Testis (tissue), 2 donors: ENCODE measurements at regions not wholly inside any gene's neighbourhood (a gene's known extent, or its start where the extent isn't known, plus 50 kb on each side); places are given as distances from the start of the nearest gene placed in this dataset.

Experiments used
- POLR2A ChIP-seq: fragments of 450-650 bp; IDR thresholded peaks from one replicate; pipeline ENCODE4 v1.6.1; 2017; ENCODE audit warnings: antibody characterized with exemption, mild to moderate bottlenecking, moderate library complexity
- TF ChIP-seq, protein P1 (sequence below), 3 experiments: fragments of 450-650 bp in 2 of 3; fragments of 200-600 bp in 1 of 3; sonication (generic) in 1 of 3; IDR thresholded peaks; one replicate each; pipeline ENCODE4 v1.5.1; 2016 to 2019; ENCODE audit warnings: antibody characterized with exemption in 3 of 3, mild to moderate bottlenecking in 2 of 3, moderate library complexity in 1 of 3

- TF ChIP-seq, protein P1, sequence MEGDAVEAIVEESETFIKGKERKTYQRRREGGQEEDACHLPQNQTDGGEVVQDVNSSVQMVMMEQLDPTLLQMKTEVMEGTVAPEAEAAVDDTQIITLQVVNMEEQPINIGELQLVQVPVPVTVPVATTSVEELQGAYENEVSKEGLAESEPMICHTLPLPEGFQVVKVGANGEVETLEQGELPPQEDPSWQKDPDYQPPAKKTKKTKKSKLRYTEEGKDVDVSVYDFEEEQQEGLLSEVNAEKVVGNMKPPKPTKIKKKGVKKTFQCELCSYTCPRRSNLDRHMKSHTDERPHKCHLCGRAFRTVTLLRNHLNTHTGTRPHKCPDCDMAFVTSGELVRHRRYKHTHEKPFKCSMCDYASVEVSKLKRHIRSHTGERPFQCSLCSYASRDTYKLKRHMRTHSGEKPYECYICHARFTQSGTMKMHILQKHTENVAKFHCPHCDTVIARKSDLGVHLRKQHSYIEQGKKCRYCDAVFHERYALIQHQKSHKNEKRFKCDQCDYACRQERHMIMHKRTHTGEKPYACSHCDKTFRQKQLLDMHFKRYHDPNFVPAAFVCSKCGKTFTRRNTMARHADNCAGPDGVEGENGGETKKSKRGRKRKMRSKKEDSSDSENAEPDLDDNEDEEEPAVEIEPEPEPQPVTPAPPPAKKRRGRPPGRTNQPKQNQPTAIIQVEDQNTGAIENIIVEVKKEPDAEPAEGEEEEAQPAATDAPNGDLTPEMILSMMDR (IDR thresholded peaks at IDR 0.05): no peak
- TF ChIP-seq POLR2A: no peak
These were observed 236.4 kb downstream of the BCL11A start for GRCh38 chr2:60317034-60317386.
